Neural progenitor cell (in vitro differentiated cells): ENCODE measurements at regions not wholly inside any gene's neighbourhood (a gene's known extent, or its start where the extent isn't known, plus 50 kb on each side); places are given as distances from the start of the nearest gene placed in this dataset.

Experiments
- DNase-seq: peaks from one replicate; pipeline ENCODE4 v3.0.0-alpha.2; 2016; ENCODE audit warnings: low spot score
- H2AFZ ChIP-seq: fragments of 200-600 bp; sonication (generic); replicated peaks from 2 replicates; pipeline ENCODE4 v1.6.1; 2016; ENCODE audit warnings: antibody characterized with exemption
- H3F3A ChIP-seq: fragments of 200-600 bp; sonication (generic); 2 replicates; pipeline ENCODE4 v1.6.1; 2016; ENCODE audit warnings: antibody characterized with exemption, low read depth
- H3K27ac ChIP-seq: fragments of 200-600 bp; sonication (generic); 2 replicates; pipeline ENCODE4 v1.5.1; 2016; ENCODE audit warnings: mild to moderate bottlenecking
- H3K27me3 ChIP-seq: fragments of 200-600 bp; sonication (generic); 2 replicates; pipeline ENCODE4 v1.6.1; 2016; ENCODE audit warnings: mild to moderate bottlenecking, moderate library complexity
- H3K36me3 ChIP-seq: fragments of 200-600 bp; sonication (generic); 2 replicates; pipeline ENCODE4 v1.5.1; 2016
- H3K4me1 ChIP-seq: fragments of 200-600 bp; sonication (generic); 2 replicates; pipeline ENCODE4 v1.6.1; 2016; ENCODE audit warnings: mixed run types
- H3K4me2 ChIP-seq: fragments of 200-600 bp; sonication (generic); 2 replicates; pipeline ENCODE4 v1.6.1; 2016
- H3K4me3 ChIP-seq: fragments of 200-600 bp; sonication (generic); 2 replicates; pipeline ENCODE4 v1.5.1; 2016
- H3K79me2 ChIP-seq: fragments of 200-600 bp; sonication (generic); 2 replicates; pipeline ENCODE4 v1.6.1; 2016; ENCODE audit warnings: low read depth
- H3K9ac ChIP-seq: fragments of 200-600 bp; sonication (generic); 2 replicates; pipeline ENCODE4 v1.6.1; 2016
- H3K9me3 ChIP-seq: fragments of 200-600 bp; sonication (generic); 2 replicates; pipeline ENCODE4 v1.5.1; 2016; ENCODE audit warnings: low read depth
- H4K20me1 ChIP-seq: fragments of 200-600 bp; sonication (generic); 2 replicates; pipeline ENCODE4 v1.6.1; 2016; ENCODE audit warnings: low read depth
- H3K27ac Mint-ChIP-seq: 3 replicates; pipeline ENCODE4 v1.8.0; 2021; ENCODE audit warnings: mixed read lengths
- H3K27me3 Mint-ChIP-seq: 2 replicates; pipeline ENCODE4 v1.8.0; 2022; ENCODE audit warnings: low read depth, mild to moderate bottlenecking, inconsistent platforms, moderate library complexity, mixed read lengths; ENCODE audit not compliant: insufficient read depth
- H3K36me3 Mint-ChIP-seq: 3 replicates; pipeline ENCODE4 v1.8.0; 2021; ENCODE audit warnings: mixed read lengths
- H3K4me1 Mint-ChIP-seq: 3 replicates; pipeline ENCODE4 v1.8.0; 2021; ENCODE audit warnings: mixed read lengths
- H3K4me3 Mint-ChIP-seq: 3 replicates; pipeline ENCODE4 v1.8.0; 2021; ENCODE audit warnings: mild to moderate bottlenecking, moderate library complexity, mixed read lengths
- H3K9me3 Mint-ChIP-seq: 3 replicates; pipeline ENCODE4 v1.8.0; 2020; ENCODE audit warnings: mixed read lengths
- CTCF ChIP-seq: fragments of 200-600 bp; sonication (generic); IDR thresholded peaks from 2 replicates; pipeline ENCODE4 v1.5.1; 2017; ENCODE audit warnings: antibody characterized with exemption, mild to moderate bottlenecking
- EZH2 ChIP-seq: fragments of 200-600 bp; sonication (generic); IDR thresholded peaks from 2 replicates; pipeline ENCODE4 v1.6.1; 2017; ENCODE audit warnings: antibody characterized with exemption, mild to moderate bottlenecking, moderate library complexity
- EZH2phosphoT487 ChIP-seq: fragments of 200-600 bp; sonication (generic); IDR thresholded peaks from 2 replicates; pipeline ENCODE4 v1.6.1; 2017; ENCODE audit warnings: antibody characterized with exemption

GRCh38 chr7:156102267-156102666, 290.0 kb upstream of the SHH start:
- Mint-ChIP-seq H3K4me1 (no peaks in the 10 kb centered on the region), H3K9me3 (no peaks in the 10 kb centered on the region), H3K27me3 (peaks cover 4% of the 10 kb centered on the region), H3K36me3 (no peaks in the 10 kb centered on the region), H3K4me3 (no peak overlapping the region), H3K27ac (no peak overlapping the region)
- TF ChIP-seq EZH2 (no peak), CTCF (no peak), EZH2phosphoT487 (no peak)
- Histone ChIP-seq H3K36me3 (no peaks in the 10 kb centered on the region), H3K4me2 (no peak overlapping the region), H3F3A (no peaks in the 10 kb centered on the region), H3K9ac (no peak overlapping the region), H3K4me1 (peaks cover 18% of the 10 kb centered on the region), H2AFZ (no peak overlapping the region), H3K27me3 (no peaks in the 10 kb centered on the region), H3K79me2 (no peaks in the 10 kb centered on the region), H3K9me3 (no peaks in the 10 kb centered on the region), H3K4me3 (no peak overlapping the region), H4K20me1 (no peaks in the 10 kb centered on the region), H3K27ac (no peak overlapping the region)
- no peak for DNase-seq

- DNase-seq: no peak
- peaks cover 5% of the 10 kb centered on the region for H3K27me3 Mint-ChIP-seq
- Histone ChIP-seq H3K27me3 (no peaks in the 10 kb centered on the region), H3F3A (no peaks in the 10 kb centered on the region), H4K20me1 (no peaks in the 10 kb centered on the region), H3K27ac (no peak overlapping the region), H3K79me2 (no peaks in the 10 kb centered on the region), H3K9ac (no peak overlapping the region), H3K9me3 (no peaks in the 10 kb centered on the region), H3K4me3 (no peak overlapping the region), H2AFZ (no peak overlapping the region), H3K4me1 (peaks cover 18% of the 10 kb centered on the region), H3K36me3 (no peaks in the 10 kb centered on the region), H3K4me2 (no peak overlapping the region)
- H3K9me3 Mint-ChIP-seq: no peaks in the 10 kb centered on the region
- H3K4me3 Mint-ChIP-seq: no peak overlapping the region
- TF ChIP-seq EZH2phosphoT487: no peak
- no peak for TF ChIP-seq EZH2
- TF ChIP-seq CTCF: no peak
- no peaks in the 10 kb centered on the region for H3K4me1 Mint-ChIP-seq
- no peaks in the 10 kb centered on the region for H3K36me3 Mint-ChIP-seq
- H3K27ac Mint-ChIP-seq: no peak overlapping the region
These were observed 289.1 kb upstream of the SHH start for GRCh38 chr7:156101355-156101754.

- H3K4me1 ChIP-seq: peaks cover 18% of the 10 kb centered on the region
- H3K79me2 ChIP-seq: no peaks in the 10 kb centered on the region
- no peak overlapping the region for H3K4me3 ChIP-seq
- H3F3A ChIP-seq: no peaks in the 10 kb centered on the region
- Mint-ChIP-seq H3K4me1 (no peaks in the 10 kb centered on the region), H3K36me3 (no peaks in the 10 kb centered on the region), H3K27me3 (peaks cover 5% of the 10 kb centered on the region), H3K9me3 (no peaks in the 10 kb centered on the region), H3K4me3 (no peak overlapping the region), H3K27ac (no peak overlapping the region)
- no peak for TF ChIP-seq EZH2
- TF ChIP-seq CTCF: no peak
- TF ChIP-seq EZH2phosphoT487: no peak
- H3K27ac ChIP-seq: no peak overlapping the region
- H3K36me3 ChIP-seq: no peaks in the 10 kb centered on the region
- no peak overlapping the region for H3K4me2 ChIP-seq
- H2AFZ ChIP-seq: no peak overlapping the region
- no peaks in the 10 kb centered on the region for H3K9me3 ChIP-seq
- no peaks in the 10 kb centered on the region for H3K27me3 ChIP-seq
- peak; percentile 33 for DNase-seq
- no peak overlapping the region for H3K9ac ChIP-seq
- no peaks in the 10 kb centered on the region for H4K20me1 ChIP-seq
These were observed 287.8 kb upstream of the SHH start for GRCh38 chr7:156100086-156100485.

GRCh38 chr7:156099085-156099484, 286.8 kb upstream of the SHH start:
- H3K4me2 ChIP-seq: no peak overlapping the region

More at GRCh38 chr7:156099085-156099484, 286.8 kb upstream of the SHH start:
- Histone ChIP-seq H3K27me3 (no peaks in the 10 kb centered on the region), H3K79me2 (no peaks in the 10 kb centered on the region), H3K36me3 (no peaks in the 10 kb centered on the region), H3K4me1 (peaks cover 18% of the 10 kb centered on the region), H3K27ac (no peak overlapping the region), H3K4me3 (no peak overlapping the region), H3K9me3 (no peaks in the 10 kb centered on the region), H2AFZ (no peak overlapping the region), H3K9ac (no peak overlapping the region), H4K20me1 (no peaks in the 10 kb centered on the region), H3F3A (no peaks in the 10 kb centered on the region)
- H3K36me3 Mint-ChIP-seq: no peaks in the 10 kb centered on the region
- no peak for DNase-seq
- no peaks in the 10 kb centered on the region for H3K4me1 Mint-ChIP-seq
- peaks cover 5% of the 10 kb centered on the region for H3K27me3 Mint-ChIP-seq
- TF ChIP-seq CTCF (no peak), EZH2 (no peak), EZH2phosphoT487 (no peak)
- H3K9me3 Mint-ChIP-seq: no peaks in the 10 kb centered on the region
- no peak overlapping the region for H3K4me3 Mint-ChIP-seq
- H3K27ac Mint-ChIP-seq: no peak overlapping the region
